ENCODE measurements at regions not wholly inside any gene's neighbourhood (a gene's known extent, or its start where the extent isn't known, plus 50 kb on each side); places are given as distances from the start of the nearest gene placed in this dataset.

- Histone ChIP-seq H3K36me3 (replicated peaks; ENCODE audit: insufficient read depth, low read depth) (no peaks in the 10 kb centered on the region), H2AFZ (no peak overlapping the region), H3K27ac (peak overlapping the region; percentile 67), H4K20me1 (ENCODE audit: insufficient read depth, poor library complexity, severe bottlenecking) (no peaks in the 10 kb centered on the region), H3K4me1 (ENCODE audit: insufficient read depth) (no peaks in the 10 kb centered on the region), H3K79me2 (no peaks in the 10 kb centered on the region), H3K9me2 (replicated peaks; ENCODE audit: insufficient read depth) (no peaks in the 10 kb centered on the region), H3K4me3 (no peak overlapping the region), H3K4me2 (no peak overlapping the region), H3K9me3 (ENCODE audit: low read depth) (no peaks in the 10 kb centered on the region), H3K27me3 (no peaks in the 10 kb centered on the region)
- peak; percentile 36 for DNase-seq (ENCODE audit: low spot score)
- WGBS (ENCODE audit: low lambda C conversion rate, missing lambda C conversion rate), result 72% methylated on average over 3 of the region's 3 CpGs
- TF ChIP-seq EZH2 (IDR thresholded peaks at IDR 0.05; ENCODE audit: borderline replicate concordance) (no peak), CTCF (IDR thresholded peaks at IDR 0.05; ENCODE audit: poor library complexity) (no peak), EZH2phosphoT487 (IDR thresholded peaks at IDR 0.05; ENCODE audit: low read depth, severe bottlenecking, unreplicated experiment) (no peak)
These were observed 317.3 kb upstream of the F9 start for GRCh38 chrX:139213241-139213709.

- H3K9me3 ChIP-seq (ENCODE audit: low read depth), result no peaks in the 10 kb centered on the region
- no peak for TF ChIP-seq EZH2phosphoT487 (IDR thresholded peaks at IDR 0.05; ENCODE audit: low read depth, severe bottlenecking, unreplicated experiment)
- TF ChIP-seq EZH2 (IDR thresholded peaks at IDR 0.05; ENCODE audit: borderline replicate concordance), result no peak
- no peak for TF ChIP-seq CTCF (IDR thresholded peaks at IDR 0.05; ENCODE audit: poor library complexity)
- H3K27me3 ChIP-seq, result peaks cover 8% of the 10 kb centered on the region
- DNase-seq (ENCODE audit: low spot score), result no peak
- no peak overlapping the region for H2AFZ ChIP-seq
- H4K20me1 ChIP-seq (ENCODE audit: insufficient read depth, poor library complexity, severe bottlenecking), result no peaks in the 10 kb centered on the region
- WGBS (ENCODE audit: low lambda C conversion rate, missing lambda C conversion rate), result 37% methylated on average over 8 of the region's 8 CpGs
- H3K36me3 ChIP-seq (replicated peaks; ENCODE audit: insufficient read depth, low read depth), result no peaks in the 10 kb centered on the region
- no peak overlapping the region for H3K4me3 ChIP-seq
- H3K4me1 ChIP-seq (ENCODE audit: insufficient read depth), result no peaks in the 10 kb centered on the region
- no peaks in the 10 kb centered on the region for H3K79me2 ChIP-seq
- H3K27ac ChIP-seq, result no peak overlapping the region
- no peak overlapping the region for H3K4me2 ChIP-seq
- H3K9me2 ChIP-seq (replicated peaks; ENCODE audit: insufficient read depth), result no peaks in the 10 kb centered on the region
These were observed 318.9 kb upstream of the F9 start for GRCh38 chrX:139211568-139212182.

GRCh38 chrX:139209342-139209741 is 321.2 kb upstream of the F9 start:
- no peak overlapping the region for H3K4me3 ChIP-seq
- H3K27me3 ChIP-seq, result peaks cover 8% of the 10 kb centered on the region
- H3K4me1 ChIP-seq (ENCODE audit: insufficient read depth), result no peaks in the 10 kb centered on the region
- no peaks in the 10 kb centered on the region for H3K9me2 ChIP-seq (replicated peaks; ENCODE audit: insufficient read depth)
- no peak for DNase-seq (ENCODE audit: low spot score)
- H3K4me2 ChIP-seq, result no peak overlapping the region
- H3K79me2 ChIP-seq, result no peaks in the 10 kb centered on the region
- no peak overlapping the region for H3K27ac ChIP-seq
- 66% methylated on average over 5 of the region's 5 CpGs for WGBS (ENCODE audit: low lambda C conversion rate, missing lambda C conversion rate)
- H2AFZ ChIP-seq, result no peak overlapping the region
- no peaks in the 10 kb centered on the region for H3K36me3 ChIP-seq (replicated peaks; ENCODE audit: insufficient read depth, low read depth)
- H3K9me3 ChIP-seq (ENCODE audit: low read depth), result no peaks in the 10 kb centered on the region
- no peak for TF ChIP-seq EZH2 (IDR thresholded peaks at IDR 0.05; ENCODE audit: borderline replicate concordance)
- no peak for TF ChIP-seq CTCF (IDR thresholded peaks at IDR 0.05; ENCODE audit: poor library complexity)
- no peak for TF ChIP-seq EZH2phosphoT487 (IDR thresholded peaks at IDR 0.05; ENCODE audit: low read depth, severe bottlenecking, unreplicated experiment)
- no peaks in the 10 kb centered on the region for H4K20me1 ChIP-seq (ENCODE audit: insufficient read depth, poor library complexity, severe bottlenecking)
